ENCODE measurements at regions not wholly inside any gene's neighbourhood (a gene's known extent, or its start where the extent isn't known, plus 50 kb on each side); places are given as distances from the start of the nearest gene placed in this dataset.
A peak's percentile ranks its signal among the peaks of the same experiment; 100 is the strongest.

DNA sequence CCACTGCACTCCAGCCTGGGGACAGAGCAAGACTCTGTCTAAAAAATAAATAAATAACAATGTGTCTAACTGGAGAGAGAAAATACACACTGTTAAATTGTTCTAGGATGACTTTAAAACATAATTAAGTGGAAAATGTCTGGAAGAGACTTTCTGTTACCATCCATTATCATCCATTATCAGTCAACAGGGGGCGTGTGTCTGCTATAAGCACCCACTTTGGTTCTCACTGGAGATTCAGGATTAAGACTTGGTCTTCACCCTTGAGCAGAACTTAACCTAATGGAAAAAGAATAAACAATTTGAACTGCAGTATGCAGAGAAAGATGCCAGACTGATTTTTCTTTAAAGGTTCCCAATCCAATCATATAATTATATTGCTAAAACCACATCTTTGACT lies 999.8 kb upstream of the GYPC start:
- no peak overlapping the region for H3K4me2 ChIP-seq
- no peak overlapping the region for H3K4me3 ChIP-seq
- H3K36me3 ChIP-seq (ENCODE audit: insufficient read depth): no peaks in the 10 kb centered on the region
- no peaks in the 10 kb centered on the region for H3K9me3 Mint-ChIP-seq
- no peaks in the 10 kb centered on the region for H3K27me3 ChIP-seq (ENCODE audit: insufficient read depth)
- H3K79me2 ChIP-seq (replicated peaks; ENCODE audit: insufficient read depth): no peaks in the 10 kb centered on the region
- H3K27me3 Mint-ChIP-seq (ENCODE audit: insufficient read depth, low read depth, poor library complexity): no peaks in the 10 kb centered on the region
- peaks cover 3% of the 10 kb centered on the region; the same call in 2 of the 3 replicates for H3K4me1 Mint-ChIP-seq
- H3K27ac Mint-ChIP-seq: no peak overlapping the region
- no peak overlapping the region for H3K27ac ChIP-seq (ENCODE audit: low read depth)
- no peaks in the 10 kb centered on the region for H3K4me1 ChIP-seq (ENCODE audit: insufficient read depth)
- peak; percentile 27 for DNase-seq (ENCODE audit: low spot score)
- no peaks in the 10 kb centered on the region for H3K36me3 Mint-ChIP-seq (ENCODE audit: low read depth)
- H2AFZ ChIP-seq: no peak overlapping the region
- no peaks in the 10 kb centered on the region for H3K9me2 ChIP-seq (ENCODE audit: insufficient read depth)
- TF ChIP-seq, protein P1, sequence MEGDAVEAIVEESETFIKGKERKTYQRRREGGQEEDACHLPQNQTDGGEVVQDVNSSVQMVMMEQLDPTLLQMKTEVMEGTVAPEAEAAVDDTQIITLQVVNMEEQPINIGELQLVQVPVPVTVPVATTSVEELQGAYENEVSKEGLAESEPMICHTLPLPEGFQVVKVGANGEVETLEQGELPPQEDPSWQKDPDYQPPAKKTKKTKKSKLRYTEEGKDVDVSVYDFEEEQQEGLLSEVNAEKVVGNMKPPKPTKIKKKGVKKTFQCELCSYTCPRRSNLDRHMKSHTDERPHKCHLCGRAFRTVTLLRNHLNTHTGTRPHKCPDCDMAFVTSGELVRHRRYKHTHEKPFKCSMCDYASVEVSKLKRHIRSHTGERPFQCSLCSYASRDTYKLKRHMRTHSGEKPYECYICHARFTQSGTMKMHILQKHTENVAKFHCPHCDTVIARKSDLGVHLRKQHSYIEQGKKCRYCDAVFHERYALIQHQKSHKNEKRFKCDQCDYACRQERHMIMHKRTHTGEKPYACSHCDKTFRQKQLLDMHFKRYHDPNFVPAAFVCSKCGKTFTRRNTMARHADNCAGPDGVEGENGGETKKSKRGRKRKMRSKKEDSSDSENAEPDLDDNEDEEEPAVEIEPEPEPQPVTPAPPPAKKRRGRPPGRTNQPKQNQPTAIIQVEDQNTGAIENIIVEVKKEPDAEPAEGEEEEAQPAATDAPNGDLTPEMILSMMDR (conservative IDR thresholded peaks at IDR 0.05; ENCODE audit: low read depth in 2 of 2): peak; percentile 48 to 52
- TF ChIP-seq EZH2phosphoT487 (IDR thresholded peaks at IDR 0.05; ENCODE audit: unreplicated experiment): no peak
- TF ChIP-seq STAT1 (IDR thresholded peaks at IDR 0.05; ENCODE audit: unreplicated experiment): no peak
- no peak for TF ChIP-seq ZNF462 (CRISPR knock-in tag; IDR thresholded peaks at IDR 0.05)
- no peaks in the 10 kb centered on the region for H3F3A ChIP-seq (replicated peaks; ENCODE audit: low read depth)
- H4K20me1 ChIP-seq (replicated peaks; ENCODE audit: insufficient read depth): no peaks in the 10 kb centered on the region
- ATAC-seq: no peak
- no peak overlapping the region for H3K4me3 Mint-ChIP-seq

- ATAC-seq: no peak
- Mint-ChIP-seq H3K27ac (no peak overlapping the region), H3K27me3 (ENCODE audit: insufficient read depth, low read depth, poor library complexity) (no peaks in the 10 kb centered on the region), H3K9me3 (no peaks in the 10 kb centered on the region), H3K36me3 (ENCODE audit: low read depth) (no peaks in the 10 kb centered on the region), H3K4me1 (no peaks in the 10 kb centered on the region), H3K4me3 (no peak overlapping the region)
- Histone ChIP-seq H3K36me3 (ENCODE audit: insufficient read depth) (no peaks in the 10 kb centered on the region), H4K20me1 (replicated peaks; ENCODE audit: insufficient read depth) (no peaks in the 10 kb centered on the region), H3K27me3 (ENCODE audit: insufficient read depth) (no peaks in the 10 kb centered on the region), H3K4me3 (no peak overlapping the region), H3F3A (replicated peaks; ENCODE audit: low read depth) (no peaks in the 10 kb centered on the region), H3K4me2 (no peak overlapping the region), H3K4me1 (ENCODE audit: insufficient read depth) (no peaks in the 10 kb centered on the region), H3K79me2 (replicated peaks; ENCODE audit: insufficient read depth) (no peaks in the 10 kb centered on the region), H3K27ac (ENCODE audit: low read depth) (no peak overlapping the region), H3K9me2 (ENCODE audit: insufficient read depth) (no peaks in the 10 kb centered on the region), H2AFZ (no peak overlapping the region)
- no peak for DNase-seq (ENCODE audit: low spot score)
- TF ChIP-seq STAT1 (IDR thresholded peaks at IDR 0.05; ENCODE audit: unreplicated experiment): no peak
- TF ChIP-seq ZNF462 (CRISPR knock-in tag; IDR thresholded peaks at IDR 0.05): no peak
Measured at GRCh38 chr2:125658583-125658982, 997.4 kb upstream of the GYPC start.
